GM18508 (cell line): ENCODE measurements at regions not wholly inside any gene's neighbourhood (a gene's known extent, or its start where the extent isn't known, plus 50 kb on each side); places are given as distances from the start of the nearest gene placed in this dataset.

ENCODE experiments used
- ATAC-seq: cut with Tn5 transposase; IDR thresholded peaks from one replicate; pipeline ENCODE4 v1.9.1; 2021; ENCODE audit warnings: moderate number of reproducible peaks; ENCODE audit not compliant: insufficient read depth, unreplicated experiment

GRCh38 chr4:148515248-148515647 is 73.0 kb upstream of the NR3C2 start:
- no peak for ATAC-seq

GRCh38 chr4:148514581-148514980 is 72.4 kb upstream of the NR3C2 start:
- ATAC-seq, result no peak

- ATAC-seq, result no peak
These were observed 71.8 kb upstream of the NR3C2 start for GRCh38 chr4:148514041-148514440.

- ATAC-seq, result no peak
These were observed 68.0 kb upstream of the NR3C2 start for GRCh38 chr4:148510211-148510610.

- no peak for ATAC-seq
These were observed 61.5 kb upstream of the NR3C2 start for GRCh38 chr4:148503681-148504080.

GRCh38 chr4:148497258-148497657 is 55.0 kb upstream of the NR3C2 start:
- ATAC-seq, result no peak

- no peak for ATAC-seq
These were observed 53.2 kb upstream of the NR3C2 start for GRCh38 chr4:148495463-148495862.
